Activated naive CD8-positive, alpha-beta T cell (primary cell): ENCODE measurements at regions not wholly inside any gene's neighbourhood (a gene's known extent, or its start where the extent isn't known, plus 50 kb on each side); places are given as distances from the start of the nearest gene placed in this dataset.
"Not testable (repeated sequence)": the region's sequence is repeated elsewhere in the genome, so short reads cannot be mapped to it uniquely, and the experiment has no call there.

Experiments used
- H3K27ac Mint-ChIP-seq: one replicate; pipeline ENCODE4 v1.8.0; 2021; ENCODE audit warnings: mixed read lengths
- H3K27me3 Mint-ChIP-seq: one replicate; pipeline ENCODE4 v1.8.0; 2021; ENCODE audit warnings: mixed read lengths
- H3K36me3 Mint-ChIP-seq: one replicate; pipeline ENCODE4 v1.8.0; 2021; ENCODE audit warnings: mixed read lengths
- H3K4me1 Mint-ChIP-seq: one replicate; pipeline ENCODE4 v1.8.0; 2021; ENCODE audit warnings: low read depth, mixed read lengths
- H3K4me3 Mint-ChIP-seq: one replicate; pipeline ENCODE4 v1.8.0; 2021; ENCODE audit warnings: mild to moderate bottlenecking, mixed read lengths
- H3K9me3 Mint-ChIP-seq: one replicate; pipeline ENCODE4 v1.8.0; 2021; ENCODE audit warnings: low read depth, mixed read lengths

DNA sequence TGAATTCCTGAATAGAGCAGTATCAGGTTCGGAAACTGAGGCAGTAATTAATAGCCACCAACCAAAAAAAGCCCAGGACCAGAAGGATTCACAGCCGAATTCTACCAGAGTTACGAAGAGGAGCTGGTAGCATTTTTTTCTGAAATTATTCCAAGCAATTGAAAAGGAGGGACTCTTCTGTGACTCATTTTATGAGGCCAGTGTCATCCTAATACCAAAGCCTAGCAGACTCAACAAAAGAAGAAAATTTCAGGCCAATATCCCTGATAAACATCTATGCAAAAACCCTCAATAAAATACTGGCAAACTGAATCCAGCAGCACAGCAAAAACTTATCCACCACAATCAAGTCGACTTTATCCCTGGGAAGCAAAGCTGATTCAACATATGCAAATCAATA lies 202.3 kb upstream of the SLC16A7 start:
- no peaks in the 10 kb centered on the region for H3K4me1 Mint-ChIP-seq
- no peaks in the 10 kb centered on the region for H3K9me3 Mint-ChIP-seq
- peaks cover 6% of the 10 kb centered on the region for H3K27me3 Mint-ChIP-seq
- H3K36me3 Mint-ChIP-seq, result no peaks in the 10 kb centered on the region
- H3K4me3 Mint-ChIP-seq, result no peak overlapping the region
- H3K27ac Mint-ChIP-seq, result no peak overlapping the region

DNA sequence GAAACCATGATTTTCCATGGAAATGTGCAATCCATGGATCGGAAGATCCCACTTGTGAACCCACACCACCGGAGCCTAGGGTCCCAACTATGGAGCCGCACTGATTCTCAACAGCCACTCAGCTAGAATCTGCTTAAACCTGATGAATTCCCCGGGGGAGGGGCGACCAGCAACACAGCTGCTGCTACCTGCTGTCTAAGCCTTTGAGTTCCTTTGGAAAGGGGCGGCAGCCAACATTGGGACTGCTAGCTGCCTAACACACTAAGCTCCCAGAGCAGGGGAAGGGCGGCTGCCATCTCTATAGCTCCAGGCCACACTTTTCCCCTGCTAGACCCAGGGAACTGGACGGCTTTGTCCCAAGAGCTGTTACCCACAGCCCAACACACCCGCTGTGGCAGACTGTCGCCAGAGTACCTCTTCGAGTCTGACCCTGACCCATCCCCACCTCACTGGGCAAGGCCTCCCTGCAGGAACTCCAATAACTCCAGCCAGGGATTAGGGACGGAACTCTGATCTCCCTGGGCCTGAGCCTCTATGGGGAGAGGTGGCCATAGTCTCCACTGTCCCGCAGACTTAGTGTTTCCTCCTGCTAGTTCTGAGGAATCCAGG lies 205.8 kb upstream of the SLC16A7 start:
- Mint-ChIP-seq H3K4me1 (no peaks in the 10 kb centered on the region), H3K9me3 (no peaks in the 10 kb centered on the region)

DNA sequence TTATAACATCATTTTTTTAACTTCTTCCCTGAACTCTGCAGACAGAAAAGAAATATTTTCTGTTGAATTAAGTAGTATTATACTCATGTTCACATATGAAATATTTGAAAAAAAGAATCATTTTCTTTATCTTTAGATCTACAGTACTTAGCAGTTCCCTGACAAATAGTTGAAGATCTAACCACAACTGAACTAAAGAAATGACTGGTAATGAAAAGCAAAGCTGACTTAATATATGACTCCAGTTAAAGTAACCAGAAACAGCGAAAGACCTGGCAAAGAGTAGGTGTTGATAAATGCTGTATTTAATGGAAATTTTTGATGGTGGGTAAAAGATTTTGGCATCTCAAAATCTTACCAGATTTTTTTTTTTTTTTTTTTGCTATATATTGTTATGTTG lies 207.1 kb upstream of the SLC16A7 start:
- H3K4me1 Mint-ChIP-seq, result no peaks in the 10 kb centered on the region
- H3K27ac Mint-ChIP-seq, result no peak overlapping the region
- H3K36me3 Mint-ChIP-seq, result no peaks in the 10 kb centered on the region
- no peaks in the 10 kb centered on the region for H3K9me3 Mint-ChIP-seq
- H3K4me3 Mint-ChIP-seq, result no peak overlapping the region
- H3K27me3 Mint-ChIP-seq, result peaks cover 6% of the 10 kb centered on the region

More for the DNA sequence above, 205.8 kb upstream of the SLC16A7 start:
- no peak overlapping the region for H3K27ac Mint-ChIP-seq
- peaks cover 6% of the 10 kb centered on the region for H3K27me3 Mint-ChIP-seq
- H3K4me3 Mint-ChIP-seq, result no peak overlapping the region
- H3K36me3 Mint-ChIP-seq, result no peaks in the 10 kb centered on the region

DNA sequence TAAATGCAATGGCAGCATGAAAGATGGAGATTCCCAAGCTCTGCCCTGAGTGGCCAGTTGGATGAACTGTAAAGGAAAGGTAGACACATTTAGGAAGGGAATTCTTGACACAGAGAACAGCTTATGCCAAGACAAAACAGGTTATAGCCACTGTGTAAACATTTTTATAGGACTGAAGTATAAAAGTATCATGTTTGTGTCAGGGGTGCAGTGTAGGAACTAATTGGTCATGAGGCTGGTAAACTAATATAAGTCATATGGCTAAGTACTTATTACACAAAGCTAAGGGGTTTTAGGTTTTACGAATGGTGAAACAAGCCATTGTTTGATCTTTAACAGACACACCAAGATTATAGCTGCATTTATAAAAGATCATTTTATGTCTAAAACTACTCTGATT lies 207.7 kb upstream of the SLC16A7 start:
- Mint-ChIP-seq H3K4me3 (no peak overlapping the region), H3K36me3 (no peaks in the 10 kb centered on the region)

DNA sequence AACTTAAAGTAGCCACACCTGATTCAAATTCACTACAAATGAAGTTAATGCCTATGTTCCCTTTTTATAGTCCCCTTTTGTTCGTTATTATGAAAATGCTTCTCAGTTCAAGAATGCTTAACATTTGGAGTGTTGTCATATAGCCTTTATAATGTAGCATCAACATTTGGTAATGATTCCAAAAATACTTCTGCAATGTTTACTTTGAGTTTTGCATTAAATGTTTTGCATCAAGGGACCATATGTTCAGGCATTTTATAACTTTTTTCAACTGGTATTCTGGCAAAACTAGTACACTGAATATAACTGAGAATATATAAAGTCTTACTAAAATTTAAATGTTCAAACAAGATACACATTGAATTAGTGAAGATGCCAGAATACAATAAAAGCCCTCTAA lies 209.6 kb upstream of the SLC16A7 start:
- no peak overlapping the region for H3K27ac Mint-ChIP-seq
- peaks cover 6% of the 10 kb centered on the region for H3K27me3 Mint-ChIP-seq
- H3K4me1 Mint-ChIP-seq, result peaks cover 3% of the 10 kb centered on the region
- no peaks in the 10 kb centered on the region for H3K9me3 Mint-ChIP-seq
- H3K4me3 Mint-ChIP-seq, result no peak overlapping the region
- no peaks in the 10 kb centered on the region for H3K36me3 Mint-ChIP-seq

More for the DNA sequence above, 207.7 kb upstream of the SLC16A7 start:
- no peaks in the 10 kb centered on the region for H3K4me1 Mint-ChIP-seq
- no peaks in the 10 kb centered on the region for H3K9me3 Mint-ChIP-seq
- no peak overlapping the region for H3K27ac Mint-ChIP-seq
- peaks cover 6% of the 10 kb centered on the region for H3K27me3 Mint-ChIP-seq

DNA sequence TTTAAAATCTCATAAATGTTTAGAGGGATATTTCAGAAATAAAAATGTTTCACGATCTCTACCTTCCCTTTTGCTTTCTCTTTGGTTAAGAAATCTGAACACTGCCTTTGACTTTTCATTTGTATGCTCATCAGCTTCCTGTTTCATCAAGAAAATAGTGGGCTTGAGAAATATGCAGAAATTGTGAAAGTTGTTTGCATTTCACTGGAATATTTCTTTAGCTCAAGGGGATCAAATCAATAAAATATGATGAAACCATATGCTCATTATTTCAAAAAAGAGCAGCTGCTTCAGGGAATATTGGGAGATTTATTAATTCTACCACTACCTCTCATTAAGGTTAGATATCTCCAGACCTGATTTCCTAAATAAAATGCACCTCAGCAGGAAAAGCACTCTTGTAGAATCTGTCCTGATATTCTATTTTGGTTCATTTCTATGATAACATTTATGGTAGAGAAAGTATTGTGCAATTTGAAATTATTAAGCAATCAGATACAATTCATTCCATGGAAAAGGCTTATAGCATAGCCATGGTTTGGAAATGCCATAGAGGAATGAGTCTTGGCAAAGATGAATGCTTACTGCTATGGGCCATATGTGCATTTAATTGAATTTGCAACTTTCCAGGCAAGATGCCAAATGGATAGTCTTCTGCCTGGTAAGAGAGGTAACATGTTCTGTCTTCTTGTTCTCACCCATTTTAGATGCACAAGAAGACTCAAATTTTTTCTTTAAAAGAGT lies 212.6 kb upstream of the SLC16A7 start:
- Mint-ChIP-seq H3K4me3 (no peak overlapping the region), H3K27me3 (no peaks in the 10 kb centered on the region), H3K36me3 (no peaks in the 10 kb centered on the region), H3K27ac (no peak overlapping the region), H3K4me1 (peaks cover 3% of the 10 kb centered on the region), H3K9me3 (no peaks in the 10 kb centered on the region)

DNA sequence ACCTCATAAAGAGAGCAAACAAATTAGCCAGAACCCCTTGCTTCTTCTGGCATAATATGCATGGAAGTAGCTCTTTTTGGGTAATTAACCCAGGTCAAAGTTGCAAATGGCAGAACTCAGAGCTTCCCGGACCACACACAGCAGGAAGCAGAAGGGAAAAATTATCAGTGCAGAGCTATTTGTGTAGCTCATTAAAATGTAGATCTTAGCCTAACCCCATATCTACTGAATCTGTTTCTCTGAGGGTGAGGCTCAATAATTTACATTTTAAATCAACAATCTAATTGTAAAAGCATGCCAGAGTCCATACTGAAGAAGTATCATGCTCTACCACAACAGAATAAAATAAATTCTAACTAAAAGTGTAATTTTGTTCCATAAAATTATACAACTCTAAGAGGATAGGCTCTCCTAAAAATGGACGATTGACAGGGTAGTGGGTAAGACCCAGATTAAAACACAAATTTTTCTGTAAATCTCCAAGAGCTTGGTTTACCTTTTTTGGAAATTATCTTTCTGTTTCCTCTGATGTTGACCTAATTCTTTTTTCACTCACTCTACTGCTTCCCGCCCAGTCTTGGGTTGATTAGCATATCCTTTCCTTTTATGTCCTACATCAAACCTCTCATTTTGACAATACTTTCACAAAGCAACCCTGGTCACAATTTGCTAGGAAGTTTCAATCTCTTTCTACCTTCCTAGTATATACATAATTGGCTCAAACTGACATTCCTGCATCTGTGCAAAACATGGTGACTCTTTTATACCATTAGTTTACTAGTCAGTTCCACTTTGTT lies 213.3 kb upstream of the SLC16A7 start:
- H3K27ac Mint-ChIP-seq, result no peak overlapping the region
- H3K4me1 Mint-ChIP-seq, result peaks cover 3% of the 10 kb centered on the region
- H3K9me3 Mint-ChIP-seq, result no peaks in the 10 kb centered on the region
- no peaks in the 10 kb centered on the region for H3K36me3 Mint-ChIP-seq
- H3K27me3 Mint-ChIP-seq, result no peaks in the 10 kb centered on the region
- no peak overlapping the region for H3K4me3 Mint-ChIP-seq

DNA sequence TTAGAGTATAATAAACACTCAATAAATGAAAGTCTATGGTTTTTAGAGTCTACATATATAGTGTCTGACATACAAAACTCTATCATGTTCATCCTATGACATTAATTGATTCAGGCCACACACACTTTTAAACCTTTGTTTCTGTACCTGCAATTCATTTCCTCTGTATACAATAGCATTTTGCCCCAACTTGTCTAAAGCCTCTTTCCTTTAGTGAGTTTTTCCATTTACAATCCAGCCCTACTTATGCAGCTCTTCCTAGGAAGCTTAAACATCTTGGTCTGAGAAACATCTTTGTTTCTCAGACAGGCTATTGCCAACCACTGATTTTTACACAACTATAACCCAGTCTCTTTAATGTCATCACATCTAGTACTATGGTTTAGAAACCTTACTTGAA lies 214.7 kb upstream of the SLC16A7 start:
- Mint-ChIP-seq H3K27me3 (no peaks in the 10 kb centered on the region), H3K27ac (no peak overlapping the region), H3K9me3 (no peaks in the 10 kb centered on the region), H3K4me3 (no peak overlapping the region), H3K36me3 (no peaks in the 10 kb centered on the region), H3K4me1 (peaks cover 3% of the 10 kb centered on the region)

DNA sequence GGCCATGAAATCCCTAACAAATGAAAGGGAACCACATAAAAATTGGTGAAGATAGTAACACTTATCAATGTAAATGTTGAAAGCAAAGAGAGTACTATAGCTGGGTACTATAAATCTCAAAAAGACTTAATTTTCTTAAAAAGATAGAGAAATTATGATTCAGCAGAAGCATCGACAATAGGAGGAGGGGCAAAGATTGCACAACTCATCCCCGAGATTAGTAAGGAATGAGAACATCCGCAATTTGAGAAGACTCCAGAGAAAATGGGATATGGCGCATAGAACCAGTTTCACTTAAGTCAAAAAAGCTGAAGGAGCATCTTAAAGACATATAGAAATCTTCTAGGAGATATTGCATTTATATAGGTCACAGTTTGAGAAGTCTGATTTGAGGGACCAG lies 220.2 kb upstream of the SLC16A7 start:
- Mint-ChIP-seq H3K27me3 (peaks cover 2% of the 10 kb centered on the region), H3K27ac (no peak overlapping the region), H3K4me1 (no peaks in the 10 kb centered on the region), H3K4me3 (no peak overlapping the region), H3K9me3 (no peaks in the 10 kb centered on the region), H3K36me3 (no peaks in the 10 kb centered on the region)

DNA sequence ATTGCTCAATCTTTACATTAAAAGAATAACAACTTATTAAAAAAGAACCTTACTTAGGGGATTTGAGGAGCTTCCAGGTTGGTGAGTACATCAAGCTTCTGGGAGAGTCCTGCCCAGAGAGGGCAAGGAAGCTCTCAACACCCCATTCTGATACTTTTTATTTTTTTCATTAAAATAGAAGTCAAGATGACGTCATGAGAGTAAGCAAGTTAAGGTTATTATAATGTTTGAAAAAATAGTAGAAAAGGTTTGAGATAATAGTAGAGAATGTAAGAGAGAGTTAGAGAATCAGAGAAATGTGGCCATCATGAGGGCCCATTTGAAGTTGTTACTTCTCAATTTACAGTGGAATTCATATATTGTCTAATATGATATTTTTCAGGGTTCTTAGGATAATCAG lies 221.0 kb upstream of the SLC16A7 start:
- Mint-ChIP-seq H3K27me3 (peaks cover 2% of the 10 kb centered on the region), H3K27ac (no peak overlapping the region), H3K4me1 (no peaks in the 10 kb centered on the region), H3K4me3 (no peak overlapping the region), H3K36me3 (no peaks in the 10 kb centered on the region), H3K9me3 (no peaks in the 10 kb centered on the region)

DNA sequence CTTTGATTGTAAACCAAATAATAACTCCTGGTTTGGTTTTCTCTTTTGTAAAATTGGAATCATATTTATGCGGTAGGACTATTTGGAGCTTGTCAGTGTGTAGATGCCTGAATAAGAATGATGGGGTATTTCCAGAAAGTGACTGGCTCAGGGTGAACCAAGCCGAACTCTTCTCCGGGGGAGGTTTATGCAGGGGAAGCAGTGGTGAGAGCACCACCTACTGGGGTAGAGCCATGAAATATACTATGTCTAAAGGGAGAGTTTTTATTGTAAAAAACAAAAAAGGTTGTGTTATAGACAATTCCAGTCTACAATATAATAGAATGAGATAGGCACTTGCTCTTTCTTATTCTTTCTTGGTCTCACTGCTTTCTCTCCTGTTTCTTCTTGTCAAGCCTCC lies 222.9 kb upstream of the SLC16A7 start:
- Mint-ChIP-seq H3K9me3 (no peaks in the 10 kb centered on the region), H3K4me1 (no peaks in the 10 kb centered on the region), H3K4me3 (no peak overlapping the region), H3K27me3 (peaks cover 2% of the 10 kb centered on the region), H3K27ac (no peak overlapping the region), H3K36me3 (no peaks in the 10 kb centered on the region)

DNA sequence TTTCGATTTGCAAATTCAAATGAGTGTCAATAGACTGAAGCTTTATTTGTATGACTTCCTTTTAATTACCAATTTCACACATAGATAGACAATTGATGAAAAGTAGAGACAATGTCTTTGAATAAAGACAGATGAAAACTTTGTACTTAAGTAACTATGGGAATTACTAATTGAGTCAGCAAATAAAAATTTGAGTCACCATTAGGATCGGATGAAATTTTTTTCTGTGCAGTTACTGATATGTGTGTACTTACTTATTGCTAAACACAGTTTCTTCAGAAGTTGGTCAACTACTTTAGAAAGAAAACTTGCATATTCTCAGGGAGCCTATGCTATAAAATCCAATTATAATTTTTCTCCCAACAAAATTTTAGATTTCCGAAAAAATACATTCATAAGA lies 224.9 kb upstream of the SLC16A7 start:
- Mint-ChIP-seq H3K27me3 (peaks cover 5% of the 10 kb centered on the region), H3K4me1 (no peaks in the 10 kb centered on the region), H3K27ac (no peak overlapping the region), H3K4me3 (no peak overlapping the region), H3K9me3 (no peaks in the 10 kb centered on the region), H3K36me3 (no peaks in the 10 kb centered on the region)

DNA sequence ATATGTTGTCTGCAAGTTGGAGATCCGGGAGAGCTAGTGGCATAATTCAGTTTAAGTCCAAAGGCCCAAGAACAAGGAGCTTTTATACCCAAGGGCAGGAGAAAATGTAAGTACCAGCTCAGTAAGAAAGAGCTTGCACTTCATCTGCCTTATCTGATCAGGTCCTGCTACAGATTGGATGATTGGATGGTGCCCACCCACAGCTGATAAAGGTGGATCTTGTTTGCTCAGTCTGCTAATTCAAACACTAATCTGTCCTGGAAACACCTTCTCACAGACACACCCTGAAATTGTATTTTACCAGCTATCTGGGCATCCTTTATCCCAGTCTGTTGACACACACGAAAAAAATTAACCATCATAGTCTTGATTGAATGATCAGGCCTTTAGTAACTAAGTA lies 230.7 kb upstream of the SLC16A7 start:
- Mint-ChIP-seq H3K36me3 (no peaks in the 10 kb centered on the region), H3K4me1 (no peaks in the 10 kb centered on the region), H3K9me3 (no peaks in the 10 kb centered on the region), H3K27me3 (peaks cover 6% of the 10 kb centered on the region), H3K27ac (no peak overlapping the region), H3K4me3 (no peak overlapping the region)

DNA sequence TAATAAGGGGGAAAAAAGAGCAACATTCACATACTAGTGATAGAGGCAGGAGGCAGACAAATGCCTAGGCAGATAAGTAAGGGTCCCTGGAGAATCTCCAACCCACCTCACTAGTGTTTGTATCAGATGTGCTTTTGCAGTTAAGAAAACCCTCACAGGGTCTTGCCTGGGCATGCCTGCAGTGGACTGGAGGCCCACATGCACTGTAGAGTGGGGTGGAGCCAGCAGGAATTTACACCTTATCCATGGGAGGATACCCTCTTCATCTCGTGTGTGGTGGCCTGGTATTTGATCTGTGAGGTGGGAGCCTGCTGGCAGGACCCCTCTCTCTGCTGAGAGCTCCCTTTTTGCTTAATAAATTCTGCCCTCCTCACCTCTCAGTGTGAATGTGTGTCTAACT lies 238.0 kb upstream of the SLC16A7 start:
- Mint-ChIP-seq H3K27ac (no peak overlapping the region), H3K36me3 (no peaks in the 10 kb centered on the region), H3K9me3 (no peaks in the 10 kb centered on the region), H3K4me3 (no peak overlapping the region), H3K4me1 (no peaks in the 10 kb centered on the region), H3K27me3 (peaks cover 9% of the 10 kb centered on the region)

DNA sequence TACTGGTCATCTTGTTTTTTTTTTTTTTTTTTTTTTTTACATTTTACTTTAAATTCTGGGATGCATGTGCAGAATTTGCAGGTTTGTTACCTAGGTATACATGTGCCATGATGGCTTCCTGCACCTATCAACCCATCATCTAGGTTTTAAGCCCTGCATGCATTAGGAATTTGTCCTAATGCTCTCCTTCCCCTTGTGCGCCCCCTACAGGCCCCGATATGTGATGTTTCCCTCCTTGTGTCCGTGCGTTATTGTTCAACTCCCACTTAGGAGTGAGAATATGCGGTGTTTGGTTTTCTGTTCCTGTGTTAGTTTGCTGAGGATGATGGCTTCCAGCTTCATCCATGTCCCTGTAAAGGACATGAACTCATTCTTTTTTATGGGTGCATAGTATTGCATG lies 249.6 kb upstream of the SLC16A7 start:
- H3K36me3 Mint-ChIP-seq, H3K9me3 Mint-ChIP-seq, H3K4me1 Mint-ChIP-seq, H3K27me3 Mint-ChIP-seq, H3K27ac Mint-ChIP-seq, H3K4me3 Mint-ChIP-seq: not testable (repeated sequence)
